ENCODE measurements at regions not wholly inside any gene's neighbourhood (a gene's known extent, or its start where the extent isn't known, plus 50 kb on each side); places are given as distances from the start of the nearest gene placed in this dataset.

- TF ChIP-seq CTCF (IDR thresholded peaks at IDR 0.05; ENCODE audit: poor library complexity) (no peak), EZH2 (IDR thresholded peaks at IDR 0.05; ENCODE audit: borderline replicate concordance) (no peak)
Measured at GRCh38 chr16:65224471-65224870, 102.6 kb upstream of the CDH11 start.
